GM13976 (cell line): ENCODE measurements at regions not wholly inside any gene's neighbourhood (a gene's known extent, or its start where the extent isn't known, plus 50 kb on each side); places are given as distances from the start of the nearest gene placed in this dataset.
"Not testable (repeated sequence)": the region's sequence is repeated elsewhere in the genome, so short reads cannot be mapped to it uniquely, and the experiment has no call there.

Experiments
- DNase-seq: peaks from one replicate; pipeline ENCODE4 v3.0.0; 2012; ENCODE audit warnings: low spot score
- in situ Hi-C: fragments of 300-500 bp; cut with MboI; formaldehyde crosslinking; loops from one replicate; pipeline ENCODE4 v1.12.0; 2022; ENCODE audit warnings: low sequenced_read_pairs, mixed read lengths, inconsistent platforms; ENCODE audit not compliant: unreplicated experiment
- TF ChIP-seq, protein P1 (sequence below): IDR thresholded peaks from 2 replicates; pipeline ENCODE4 v1.5.1; 2012; ENCODE audit warnings: borderline replicate concordance, mild to moderate bottlenecking; ENCODE audit not compliant: insufficient read depth; ENCODE audit errors: extremely low read depth, missing control alignments, control extremely low read depth

DNA sequence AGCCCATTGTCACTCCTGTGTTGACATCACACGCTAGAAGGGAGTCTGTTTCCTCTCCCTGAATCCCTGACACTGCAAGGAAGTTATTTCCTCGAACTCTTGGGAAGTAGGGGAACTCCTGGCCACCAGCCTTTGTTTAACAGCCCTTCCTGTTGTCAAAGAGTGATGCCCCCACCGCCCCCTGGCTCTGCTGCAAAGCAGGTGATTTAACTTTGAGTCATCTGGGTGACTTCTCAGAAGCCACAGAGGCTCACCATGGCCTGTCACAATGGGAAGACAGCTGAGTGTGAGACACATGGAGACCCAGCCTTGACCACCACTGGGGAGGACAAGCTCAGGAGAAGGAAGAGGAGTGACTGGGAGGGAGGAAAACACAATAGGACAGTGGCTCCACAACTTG lies 182.8 kb downstream of the PSMG1 start:
- TF ChIP-seq, protein P1, sequence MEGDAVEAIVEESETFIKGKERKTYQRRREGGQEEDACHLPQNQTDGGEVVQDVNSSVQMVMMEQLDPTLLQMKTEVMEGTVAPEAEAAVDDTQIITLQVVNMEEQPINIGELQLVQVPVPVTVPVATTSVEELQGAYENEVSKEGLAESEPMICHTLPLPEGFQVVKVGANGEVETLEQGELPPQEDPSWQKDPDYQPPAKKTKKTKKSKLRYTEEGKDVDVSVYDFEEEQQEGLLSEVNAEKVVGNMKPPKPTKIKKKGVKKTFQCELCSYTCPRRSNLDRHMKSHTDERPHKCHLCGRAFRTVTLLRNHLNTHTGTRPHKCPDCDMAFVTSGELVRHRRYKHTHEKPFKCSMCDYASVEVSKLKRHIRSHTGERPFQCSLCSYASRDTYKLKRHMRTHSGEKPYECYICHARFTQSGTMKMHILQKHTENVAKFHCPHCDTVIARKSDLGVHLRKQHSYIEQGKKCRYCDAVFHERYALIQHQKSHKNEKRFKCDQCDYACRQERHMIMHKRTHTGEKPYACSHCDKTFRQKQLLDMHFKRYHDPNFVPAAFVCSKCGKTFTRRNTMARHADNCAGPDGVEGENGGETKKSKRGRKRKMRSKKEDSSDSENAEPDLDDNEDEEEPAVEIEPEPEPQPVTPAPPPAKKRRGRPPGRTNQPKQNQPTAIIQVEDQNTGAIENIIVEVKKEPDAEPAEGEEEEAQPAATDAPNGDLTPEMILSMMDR = no peak
- in situ Hi-C loops = no loop called here
- no peak for DNase-seq

DNA sequence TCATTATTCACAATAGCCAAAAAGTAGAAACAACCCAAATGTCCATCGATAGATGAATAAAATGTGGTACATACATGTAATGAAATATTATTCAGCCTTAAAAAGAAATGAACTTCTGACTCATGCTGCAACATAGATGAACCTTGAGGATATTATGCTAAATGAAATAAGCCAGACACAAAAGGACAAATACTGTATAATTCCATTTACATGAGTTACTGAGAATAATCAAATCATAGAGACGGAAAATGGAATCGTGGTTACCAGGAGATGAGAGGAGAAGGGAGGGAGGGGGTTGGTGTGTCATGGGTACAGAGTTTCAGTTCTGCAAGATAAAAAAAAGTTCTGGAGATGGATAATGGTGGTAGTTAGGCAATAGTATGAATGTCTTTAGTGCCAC lies 184.1 kb downstream of the PSMG1 start:
- in situ Hi-C loops = no loop called here
- no peak for DNase-seq

DNA sequence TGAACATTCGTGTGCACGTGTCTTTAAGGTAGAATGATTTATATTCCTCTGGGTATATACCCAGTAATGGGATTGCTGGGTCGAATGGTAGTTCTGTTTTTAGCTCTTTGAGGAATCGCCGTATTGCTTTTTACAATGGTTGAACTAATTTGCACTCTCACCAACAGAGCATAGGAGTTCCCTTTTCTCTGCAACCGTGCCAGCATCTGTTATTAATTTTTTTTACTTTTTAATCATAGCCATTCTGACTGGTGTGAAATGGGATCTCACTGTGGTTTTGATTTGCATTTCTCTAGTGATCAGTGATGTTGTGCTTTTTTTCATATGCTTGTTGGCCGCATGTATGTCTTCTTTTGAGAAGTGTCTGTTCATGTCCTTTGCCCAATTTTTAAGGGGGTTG lies 185.0 kb downstream of the PSMG1 start:
- DNase-seq, in situ Hi-C loops: not testable (repeated sequence)

More for the DNA sequence above, 184.1 kb downstream of the PSMG1 start:
- TF ChIP-seq, protein P1 = no peak

DNA sequence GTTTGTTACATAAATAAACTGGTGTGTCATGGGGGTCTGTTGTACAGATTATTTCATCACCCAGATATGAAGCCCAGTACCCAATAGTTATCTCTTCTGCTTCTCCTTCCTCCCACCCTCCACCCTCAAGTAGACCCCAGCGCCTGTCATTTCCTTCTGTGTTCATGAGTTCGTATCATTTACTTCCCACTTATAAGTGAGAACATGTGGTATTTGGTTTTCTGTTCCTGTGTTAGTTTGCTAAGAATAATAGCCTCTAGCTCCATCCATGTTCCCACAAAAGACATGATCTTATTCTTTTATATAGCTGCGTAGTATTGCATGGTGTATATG lies 185.4 kb downstream of the PSMG1 start:
- in situ Hi-C loops, DNase-seq: not testable (repeated sequence)

DNA sequence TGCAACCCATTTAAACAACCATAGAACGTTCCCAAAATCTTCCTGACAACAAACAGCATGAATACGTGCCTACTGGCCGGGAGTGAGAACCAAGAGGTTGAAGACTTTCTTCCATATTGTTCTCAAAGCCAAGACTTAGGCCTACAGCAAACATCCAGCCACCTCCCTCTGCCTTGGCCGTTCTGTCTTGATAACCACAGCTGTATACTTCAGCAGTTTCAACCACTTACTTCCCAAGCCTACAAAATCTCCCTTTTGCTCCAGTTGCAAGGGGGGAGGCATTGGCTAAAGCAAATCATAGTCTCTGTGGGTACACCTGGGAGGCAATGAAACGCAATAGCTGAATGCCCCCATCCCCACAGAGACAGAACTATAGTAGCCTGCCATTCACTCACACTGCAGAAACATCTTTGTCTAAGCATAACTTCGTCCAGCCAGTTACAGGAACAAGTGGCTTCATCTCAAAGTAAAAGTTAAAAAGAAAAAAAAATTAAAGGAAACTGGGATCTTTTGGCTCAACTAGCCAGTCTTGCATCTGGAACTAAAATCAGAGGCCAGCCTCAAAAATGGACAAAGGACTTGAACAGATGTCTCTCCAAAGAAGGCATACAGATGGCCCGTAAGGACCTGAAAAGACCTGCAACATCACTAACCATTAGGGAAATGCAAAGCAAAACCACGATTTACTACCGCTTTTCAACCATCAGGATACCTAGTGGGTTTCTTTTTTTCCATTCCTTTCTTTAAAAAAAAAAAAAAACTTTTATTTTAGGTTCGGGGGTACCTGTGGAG lies 186.0 kb downstream of the PSMG1 start:
- TF ChIP-seq, protein P1 = no peak
- DNase-seq = no peak
- in situ Hi-C loops = no loop called here

DNA sequence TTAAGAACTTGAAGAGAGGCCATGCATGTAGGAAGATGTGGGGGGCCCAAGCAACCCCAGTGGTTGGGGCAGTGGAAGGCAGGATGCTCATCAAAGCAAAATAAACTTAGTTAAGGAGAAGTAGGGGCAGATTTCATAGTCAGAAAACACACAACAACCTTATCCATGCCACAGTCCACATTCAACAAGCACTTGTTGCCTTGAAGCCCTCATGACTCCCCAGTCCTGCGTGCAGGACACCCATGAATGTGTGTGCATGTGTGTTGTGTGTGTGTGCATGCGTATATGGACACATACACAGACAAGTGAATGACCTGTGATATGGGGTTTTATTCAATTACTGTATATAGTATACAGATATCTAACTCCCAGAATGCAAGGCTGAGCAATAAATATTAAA lies 186.9 kb downstream of the PSMG1 start:
- TF ChIP-seq, protein P1 = no peak
- no peak for DNase-seq
- in situ Hi-C loops = no loop called here

DNA sequence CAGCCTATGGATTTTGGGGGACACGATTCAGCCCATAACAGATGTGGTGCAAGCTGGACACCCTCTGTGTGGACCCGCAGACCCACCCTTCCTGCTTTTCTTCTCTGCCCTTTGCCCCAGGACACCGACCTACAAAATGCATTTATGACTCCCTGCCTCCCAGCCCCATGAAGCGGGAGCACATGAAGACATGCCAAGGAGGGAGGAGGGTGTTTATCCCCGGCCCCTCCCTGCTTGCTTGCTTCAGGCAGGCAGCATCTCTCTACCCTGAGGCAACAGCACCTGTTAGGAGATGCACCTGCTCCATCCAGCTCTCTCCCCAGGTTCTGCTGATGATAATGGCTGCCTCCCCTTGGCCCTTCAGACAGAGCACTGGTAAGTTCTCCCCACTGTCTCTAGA lies 187.5 kb downstream of the PSMG1 start:
- no peak for DNase-seq
- in situ Hi-C loops = no loop called here
- TF ChIP-seq, protein P1 = no peak
